Mammary epithelial cell (primary cell): ENCODE measurements at regions not wholly inside any gene's neighbourhood (a gene's known extent, or its start where the extent isn't known, plus 50 kb on each side); places are given as distances from the start of the nearest gene placed in this dataset.

Source experiments
- EZH2 ChIP-seq: IDR thresholded peaks from 2 replicates; pipeline ENCODE4 v1.6.1; 2012; ENCODE audit warnings: low read length, inconsistent platforms, borderline replicate concordance
- TF ChIP-seq, protein P1 (sequence below), 2 donors: IDR thresholded peaks in 1 of 2; conservative IDR thresholded peaks in 1 of 2; 2 replicates each; pipeline ENCODE4 v1.5.1; 2011 to 2012; ENCODE audit warnings: inconsistent platforms in 2 of 2, low read length in 2 of 2, mild to moderate bottlenecking in 2 of 2, control low read depth in 1 of 2, low read depth in 1 of 2; ENCODE audit not compliant: insufficient read depth in 1 of 2; ENCODE audit errors: extremely low read depth in 1 of 2

DNA sequence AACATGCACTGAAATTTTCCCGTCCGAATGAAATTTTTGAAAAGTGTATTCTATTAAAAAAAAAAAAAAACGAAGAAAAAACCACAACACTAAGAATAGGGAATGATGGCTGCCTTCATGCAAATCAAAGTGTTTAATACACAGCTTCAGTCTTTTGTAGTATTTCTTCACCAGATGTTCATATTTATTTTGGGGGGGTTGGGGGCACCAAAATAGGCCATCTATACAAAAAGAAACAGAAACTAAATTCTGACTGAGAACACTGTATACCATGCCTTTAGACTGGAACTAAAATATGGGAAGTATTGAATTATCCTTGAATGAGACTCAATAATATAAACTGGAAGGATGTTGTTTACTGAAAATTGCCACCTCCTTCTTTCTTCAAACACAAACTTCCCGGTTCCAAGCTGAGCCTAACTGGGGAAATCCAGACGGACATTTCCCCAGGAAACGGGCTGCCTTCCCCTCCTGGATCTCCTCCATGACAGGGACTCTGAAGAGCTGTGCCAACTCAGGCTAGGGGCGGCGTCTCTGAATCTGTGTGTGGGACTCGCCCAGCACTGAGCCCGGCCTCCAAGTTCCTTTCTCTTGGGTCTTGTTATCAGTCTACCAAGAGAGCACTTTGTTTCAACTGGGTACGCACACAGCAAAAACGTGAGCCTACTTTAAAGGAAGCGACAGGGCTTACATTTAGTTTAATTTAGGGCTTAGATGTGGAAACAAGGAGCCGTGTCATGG lies 511.3 kb upstream of the ADAMTS16 start:
- no peak for TF ChIP-seq EZH2
- TF ChIP-seq, protein P1, sequence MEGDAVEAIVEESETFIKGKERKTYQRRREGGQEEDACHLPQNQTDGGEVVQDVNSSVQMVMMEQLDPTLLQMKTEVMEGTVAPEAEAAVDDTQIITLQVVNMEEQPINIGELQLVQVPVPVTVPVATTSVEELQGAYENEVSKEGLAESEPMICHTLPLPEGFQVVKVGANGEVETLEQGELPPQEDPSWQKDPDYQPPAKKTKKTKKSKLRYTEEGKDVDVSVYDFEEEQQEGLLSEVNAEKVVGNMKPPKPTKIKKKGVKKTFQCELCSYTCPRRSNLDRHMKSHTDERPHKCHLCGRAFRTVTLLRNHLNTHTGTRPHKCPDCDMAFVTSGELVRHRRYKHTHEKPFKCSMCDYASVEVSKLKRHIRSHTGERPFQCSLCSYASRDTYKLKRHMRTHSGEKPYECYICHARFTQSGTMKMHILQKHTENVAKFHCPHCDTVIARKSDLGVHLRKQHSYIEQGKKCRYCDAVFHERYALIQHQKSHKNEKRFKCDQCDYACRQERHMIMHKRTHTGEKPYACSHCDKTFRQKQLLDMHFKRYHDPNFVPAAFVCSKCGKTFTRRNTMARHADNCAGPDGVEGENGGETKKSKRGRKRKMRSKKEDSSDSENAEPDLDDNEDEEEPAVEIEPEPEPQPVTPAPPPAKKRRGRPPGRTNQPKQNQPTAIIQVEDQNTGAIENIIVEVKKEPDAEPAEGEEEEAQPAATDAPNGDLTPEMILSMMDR (conservative IDR thresholded peaks at IDR 0.05 in 1 of 2, IDR thresholded peaks at IDR 0.05 in 1 of 2; ENCODE audit: extremely low read depth in 1 of 2, insufficient read depth in 1 of 2, low read depth in 1 of 2, low read length in 2 of 2): no peak
